Mucosa of stomach (tissue), 1 donor: ENCODE measurements at regions not wholly inside any gene's neighbourhood (a gene's known extent, or its start where the extent isn't known, plus 50 kb on each side); places are given as distances from the start of the nearest gene placed in this dataset.

Source experiments
- H3K27me3 ChIP-seq: one replicate; pipeline ENCODE4 v1.7.0; 2013; ENCODE audit warnings: mild to moderate bottlenecking, low read length; ENCODE audit not compliant: control insufficient read depth, insufficient read depth
- H3K36me3 ChIP-seq: one replicate; pipeline ENCODE4 v1.7.0; 2013; ENCODE audit warnings: low read length; ENCODE audit not compliant: control insufficient read depth, insufficient read depth
- H3K4me1 ChIP-seq: one replicate; pipeline ENCODE4 v1.7.0; 2013; ENCODE audit warnings: mild to moderate bottlenecking, low read length; ENCODE audit not compliant: control insufficient read depth, insufficient read depth
- H3K4me3 ChIP-seq: one replicate; pipeline ENCODE4 v1.7.0; 2013; ENCODE audit warnings: low read length
- H3K9ac ChIP-seq: one replicate; pipeline ENCODE4 v1.7.0; 2013; ENCODE audit warnings: mild to moderate bottlenecking, low read length, moderate library complexity
- H3K9me3 ChIP-seq: one replicate; pipeline ENCODE4 v1.7.0; 2013; ENCODE audit warnings: mild to moderate bottlenecking, low read length, moderate library complexity; ENCODE audit not compliant: control insufficient read depth
- donor health status: Pancreatic carcinoma.

- Histone ChIP-seq H3K9ac (no peak overlapping the region), H3K9me3 (no peaks in the 10 kb centered on the region), H3K27me3 (no peaks in the 10 kb centered on the region), H3K36me3 (no peaks in the 10 kb centered on the region), H3K4me3 (no peak overlapping the region), H3K4me1 (no peaks in the 10 kb centered on the region)
Measured at GRCh38 chr13:107843281-107843680, 372.1 kb downstream of the LIG4 start.

- Histone ChIP-seq H3K36me3 (no peaks in the 10 kb centered on the region), H3K4me3 (no peak overlapping the region), H3K27me3 (no peaks in the 10 kb centered on the region), H3K4me1 (no peaks in the 10 kb centered on the region), H3K9ac (no peak overlapping the region), H3K9me3 (no peaks in the 10 kb centered on the region)
Measured at GRCh38 chr13:107842562-107843180, 372.7 kb downstream of the LIG4 start.

- Histone ChIP-seq H3K4me3 (no peak overlapping the region), H3K4me1 (no peaks in the 10 kb centered on the region), H3K9ac (no peak overlapping the region), H3K36me3 (no peaks in the 10 kb centered on the region), H3K27me3 (no peaks in the 10 kb centered on the region), H3K9me3 (no peaks in the 10 kb centered on the region)
Measured at GRCh38 chr13:107838588-107839161, 376.7 kb downstream of the LIG4 start.

- H3K9ac ChIP-seq = no peak overlapping the region
- H3K9me3 ChIP-seq = no peaks in the 10 kb centered on the region
- H3K4me1 ChIP-seq = no peaks in the 10 kb centered on the region
- no peak overlapping the region for H3K4me3 ChIP-seq
- no peaks in the 10 kb centered on the region for H3K27me3 ChIP-seq
- no peaks in the 10 kb centered on the region for H3K36me3 ChIP-seq
Measured at GRCh38 chr13:107836685-107837084, 378.7 kb downstream of the LIG4 start.

- Histone ChIP-seq H3K9ac (no peak overlapping the region), H3K9me3 (no peaks in the 10 kb centered on the region), H3K36me3 (no peaks in the 10 kb centered on the region), H3K4me1 (no peaks in the 10 kb centered on the region), H3K27me3 (no peaks in the 10 kb centered on the region), H3K4me3 (no peak overlapping the region)
Measured at GRCh38 chr13:107835339-107836018, 379.9 kb downstream of the LIG4 start.

GRCh38 chr13:107834717-107835116 is 380.6 kb downstream of the LIG4 start:
- Histone ChIP-seq H3K36me3 (no peaks in the 10 kb centered on the region), H3K4me3 (no peak overlapping the region), H3K9ac (no peak overlapping the region), H3K9me3 (no peaks in the 10 kb centered on the region), H3K4me1 (no peaks in the 10 kb centered on the region), H3K27me3 (no peaks in the 10 kb centered on the region)

GRCh38 chr13:107834281-107834680 is 381.1 kb downstream of the LIG4 start:
- no peaks in the 10 kb centered on the region for H3K27me3 ChIP-seq
- no peak overlapping the region for H3K9ac ChIP-seq
- H3K36me3 ChIP-seq = no peaks in the 10 kb centered on the region
- no peaks in the 10 kb centered on the region for H3K9me3 ChIP-seq
- no peak overlapping the region for H3K4me3 ChIP-seq
- H3K4me1 ChIP-seq = no peaks in the 10 kb centered on the region

- no peaks in the 10 kb centered on the region for H3K27me3 ChIP-seq
- no peak overlapping the region for H3K4me3 ChIP-seq
- no peaks in the 10 kb centered on the region for H3K9me3 ChIP-seq
- no peak overlapping the region for H3K9ac ChIP-seq
- H3K4me1 ChIP-seq = no peaks in the 10 kb centered on the region
- H3K36me3 ChIP-seq = no peaks in the 10 kb centered on the region
Measured at GRCh38 chr13:107832500-107833100, 382.7 kb downstream of the LIG4 start.

- no peak overlapping the region for H3K4me3 ChIP-seq
- H3K27me3 ChIP-seq = no peaks in the 10 kb centered on the region
- no peaks in the 10 kb centered on the region for H3K4me1 ChIP-seq
- H3K36me3 ChIP-seq = no peaks in the 10 kb centered on the region
- H3K9ac ChIP-seq = no peak overlapping the region
- no peaks in the 10 kb centered on the region for H3K9me3 ChIP-seq
Measured at GRCh38 chr13:107830804-107831203, 384.5 kb downstream of the LIG4 start.

- no peaks in the 10 kb centered on the region for H3K9me3 ChIP-seq
- H3K4me1 ChIP-seq = no peaks in the 10 kb centered on the region
- no peaks in the 10 kb centered on the region for H3K27me3 ChIP-seq
- H3K4me3 ChIP-seq = no peak overlapping the region
- H3K36me3 ChIP-seq = no peaks in the 10 kb centered on the region
- H3K9ac ChIP-seq = no peak overlapping the region
Measured at GRCh38 chr13:107827840-107828549, 387.3 kb downstream of the LIG4 start.

- Histone ChIP-seq H3K9me3 (no peaks in the 10 kb centered on the region), H3K36me3 (no peaks in the 10 kb centered on the region), H3K27me3 (no peaks in the 10 kb centered on the region), H3K4me1 (no peaks in the 10 kb centered on the region), H3K4me3 (no peak overlapping the region), H3K9ac (no peak overlapping the region)
Measured at GRCh38 chr13:107824635-107825034, 390.7 kb downstream of the LIG4 start.

GRCh38 chr13:107822006-107822405 is 393.3 kb downstream of the LIG4 start:
- Histone ChIP-seq H3K4me1 (no peaks in the 10 kb centered on the region), H3K36me3 (no peaks in the 10 kb centered on the region), H3K4me3 (no peak overlapping the region), H3K9ac (no peak overlapping the region), H3K9me3 (no peaks in the 10 kb centered on the region), H3K27me3 (no peaks in the 10 kb centered on the region)
